Motor neuron (in vitro differentiated cells): ENCODE measurements at regions not wholly inside any gene's neighbourhood (a gene's known extent, or its start where the extent isn't known, plus 50 kb on each side); places are given as distances from the start of the nearest gene placed in this dataset.
"Not testable (repeated sequence)": the region's sequence is repeated elsewhere in the genome, so short reads cannot be mapped to it uniquely, and the experiment has no call there.

Experiments
- ATAC-seq, 8 experiments: fragments of 200-7000 bp; cut with Tn5 transposase; replicated peaks in 6 of 8; 2 replicates each; pipeline ENCODE4 v1.8.0; 2021; ENCODE audit warnings: mild to moderate bottlenecking in 8 of 8, moderate library complexity in 8 of 8
- H3K27ac ChIP-seq, 2 donors: fragments of 250-450 bp; sonication (Bioruptor Pico); 2 replicates each; pipeline ENCODE4 v1.9.0; 2021; ENCODE audit warnings: antibody characterized with exemption in 2 of 2, mild to moderate bottlenecking in 2 of 2, moderate library complexity in 1 of 2
- H3K4me1 ChIP-seq, 2 donors: fragments of 250-450 bp; sonication (Bioruptor Pico); replicated peaks in 1 of 2; 2 replicates each; pipeline ENCODE4 v1.6.1; 2021; ENCODE audit warnings: antibody characterized with exemption in 2 of 2, mild to moderate bottlenecking in 2 of 2, moderate library complexity in 1 of 2
- H3K4me3 ChIP-seq, 5 donors: fragments of 250-450 bp; sonication (Bioruptor Pico); 2 replicates each; pipeline ENCODE4 v1.9.0; 2021; ENCODE audit warnings: antibody characterized with exemption in 5 of 5, mild to moderate bottlenecking in 5 of 5, moderate library complexity in 4 of 5
- WGBS, 10 experiments: fragments of 450-650 bp; shearing (Covaris generic); methylation state at CpG; one replicate each; pipeline ENCODE4 v1.0.0; 2022; 5-methylcytosine and 5-hydroxymethylcytosine counted together
- in situ Hi-C, 9 experiments: fragments of 400-800 bp; cut with MboI; loops; one replicate each; pipeline ENCODE4 v1.15.0; 2021; ENCODE audit warnings: low sequenced_read_pairs in 9 of 9, low pct_unique_long_range_greater_than_20kb in 2 of 9; ENCODE audit not compliant: unreplicated experiment in 9 of 9

DNA sequence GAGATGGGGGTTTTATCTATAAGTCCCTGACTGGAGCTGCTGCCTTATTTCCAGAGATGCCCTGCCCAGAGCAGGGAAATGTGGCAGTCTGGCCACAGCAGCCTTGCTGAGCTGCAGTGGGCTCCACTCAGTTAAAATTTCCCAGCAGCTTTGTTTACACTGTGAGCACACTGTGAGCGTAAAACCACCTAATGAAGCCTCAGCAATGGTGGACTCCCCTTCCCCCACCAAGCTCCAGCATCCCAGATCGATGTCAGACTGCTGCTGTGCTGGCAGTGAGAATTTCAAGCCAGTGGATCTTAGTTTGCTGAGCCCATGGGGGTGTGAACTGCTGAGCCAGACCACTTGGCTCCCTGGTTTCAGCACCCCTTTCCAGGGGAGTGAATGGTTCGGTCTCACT, 208.7 kb upstream of the RAI14 start:
- in situ Hi-C loops, result no loop called here
- peak in 1 of 8 experiments; percentile 50 for ATAC-seq
- Histone ChIP-seq H3K4me1 (no peaks in the 10 kb centered on the region), H3K27ac (no peak overlapping the region), H3K4me3 (no peak overlapping the region)
- WGBS, 10 experiments, result 0 to 100% (median 37%) methylated on average over 1 to 2 of the region's 3 CpGs; no CpG with 5 or more reads in 6 of the 10 experiments

DNA sequence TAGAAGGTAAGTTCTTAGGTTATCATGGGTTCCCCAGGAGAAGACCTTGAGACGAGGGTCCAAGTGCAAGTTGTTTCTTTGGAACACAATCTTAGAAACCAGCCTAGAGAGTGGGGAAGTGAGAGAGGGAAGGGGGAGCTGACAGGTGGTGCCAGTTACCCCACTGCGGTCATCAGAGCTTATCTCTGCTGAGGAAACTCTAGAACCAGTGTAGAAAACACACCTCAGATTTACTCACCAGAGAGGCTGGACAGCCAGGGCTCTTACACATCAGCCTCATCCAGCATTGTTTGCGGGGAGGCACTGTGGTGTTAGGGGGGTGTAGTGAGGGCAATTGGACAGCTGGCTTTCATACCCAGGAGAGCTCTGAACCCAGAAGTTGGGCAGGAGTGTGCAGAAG, 206.5 kb upstream of the RAI14 start:
- no peak overlapping the region for H3K27ac ChIP-seq
- no peak for ATAC-seq
- H3K4me3 ChIP-seq, result no peak overlapping the region
- no peaks in the 10 kb centered on the region for H3K4me1 ChIP-seq
- WGBS, 10 experiments, result 79 to 100% (median 86%) methylated on average over 1 to 3 of the region's 3 CpGs; no CpG with 5 or more reads in 5 of the 10 experiments
- in situ Hi-C loops, result loop anchor here in 5 of 9 experiments (10.0 to 25.0 kb wide), 3 partner anchors 445 to 1012 kb away; partner anchors contain the start of genes TARS1 (in 3 of the 5), AMACR (in 1 of the 5) and SLC45A2 (in 1 of the 5)

DNA sequence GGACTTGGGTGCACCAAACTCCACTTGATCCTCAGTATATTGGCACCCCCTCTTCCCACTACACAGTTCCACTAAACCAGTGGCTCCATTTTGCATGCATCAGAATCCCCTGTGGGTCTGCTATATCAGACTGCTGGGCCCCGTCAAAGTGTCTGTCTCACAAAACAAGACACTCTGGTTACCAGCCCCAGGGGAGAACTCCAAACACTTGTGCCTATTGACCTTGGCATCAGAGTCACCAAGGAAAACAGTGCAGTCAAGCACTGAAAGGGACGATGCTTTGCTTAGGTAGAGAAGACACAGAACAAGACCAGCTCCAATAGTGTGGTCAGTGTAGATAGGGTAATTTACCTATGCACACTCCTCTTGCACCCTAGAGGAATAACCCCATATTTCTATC, 205.8 kb upstream of the RAI14 start:
- no peaks in the 10 kb centered on the region for H3K4me1 ChIP-seq
- no peak for ATAC-seq
- 40 to 100% (median 83%) methylated on average over 1 to 2 of the region's 2 CpGs; no CpG with 5 or more reads in 4 of the 10 experiments for WGBS, 10 experiments
- no peak overlapping the region for H3K27ac ChIP-seq
- in situ Hi-C loops, result loop anchor here in 5 of 9 experiments (10.0 to 25.0 kb wide), 3 partner anchors 446 to 1013 kb away; partner anchors contain the start of genes TARS1 (in 3 of the 5), AMACR (in 1 of the 5) and SLC45A2 (in 1 of the 5)
- no peak overlapping the region for H3K4me3 ChIP-seq

DNA sequence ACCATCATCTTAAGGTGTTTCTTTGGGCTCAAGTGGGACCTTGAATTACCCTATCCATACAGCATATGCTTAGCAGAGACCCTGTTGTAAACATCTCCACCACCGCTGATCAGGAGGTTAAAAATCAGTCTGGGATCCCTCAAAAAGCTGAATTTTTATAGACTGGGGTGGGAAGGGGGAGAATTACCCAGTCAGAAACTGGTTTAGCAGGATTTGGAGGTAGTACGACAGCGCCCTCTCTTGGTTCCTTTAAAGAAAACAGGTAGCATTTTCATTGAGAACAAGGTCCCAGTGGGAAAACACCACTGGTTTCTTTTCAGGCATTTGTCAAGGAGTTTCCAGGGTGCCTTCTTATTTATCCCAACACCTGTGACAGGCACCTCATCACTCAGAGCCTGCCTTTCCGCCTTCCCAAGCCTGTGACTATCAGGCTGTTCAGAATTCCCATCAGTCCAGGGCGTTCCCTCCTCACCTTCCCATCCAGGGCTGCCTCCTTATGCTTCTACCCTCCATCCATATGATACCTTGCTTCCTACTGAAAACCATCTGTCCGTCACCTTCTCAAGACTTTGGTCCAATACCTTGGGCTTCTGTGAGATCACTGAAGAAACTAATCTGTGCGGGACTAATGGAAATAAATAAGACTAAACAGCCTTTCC, 203.8 kb upstream of the RAI14 start:
- in situ Hi-C loops, result loop anchor here in 5 of 9 experiments (10.0 to 25.0 kb wide), 3 partner anchors 447 to 1015 kb away; partner anchors contain the start of genes TARS1 (in 3 of the 5), AMACR (in 1 of the 5) and SLC45A2 (in 1 of the 5)
- WGBS, 10 experiments, result 0 to 80% (median 41%) methylated on average over 1 to 6 of the region's 7 CpGs; no CpG with 5 or more reads in 1 of the 10 experiments
- no peaks in the 10 kb centered on the region for H3K4me1 ChIP-seq
- no peak overlapping the region for H3K27ac ChIP-seq
- peak in 3 of 8 experiments; percentile 40 to 63 (median 50) for ATAC-seq
- H3K4me3 ChIP-seq, result no peak overlapping the region

DNA sequence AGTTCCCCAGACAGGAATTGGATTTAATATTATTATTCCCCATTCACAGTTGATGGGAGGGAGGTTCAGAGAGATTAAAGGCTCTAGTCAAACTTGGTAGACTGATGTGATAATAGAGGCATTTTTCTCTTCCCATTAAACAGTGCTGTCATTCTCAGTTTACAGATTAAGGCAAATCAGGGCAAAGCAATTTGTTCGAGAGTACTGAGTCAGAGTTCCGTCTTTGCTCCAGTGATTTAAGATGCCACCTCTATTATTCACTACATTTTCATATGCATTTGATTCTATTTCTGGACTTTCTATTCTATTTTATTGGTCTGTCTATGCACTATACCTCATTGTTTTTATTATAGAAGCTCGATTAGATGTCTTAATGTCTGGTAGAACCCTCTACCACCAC, 201.0 kb upstream of the RAI14 start:
- in situ Hi-C loops, result loop anchor here in 5 of 9 experiments (10.0 to 25.0 kb wide), 3 partner anchors 450 to 1018 kb away; partner anchors contain the start of genes TARS1 (in 3 of the 5), AMACR (in 1 of the 5) and SLC45A2 (in 1 of the 5)
- H3K27ac ChIP-seq, result no peak overlapping the region
- 3 to 94% (median 45%) methylated on average over 1 to 3 of the region's 3 CpGs; no CpG with 5 or more reads in 1 of the 10 experiments for WGBS, 10 experiments
- H3K4me1 ChIP-seq, result no peaks in the 10 kb centered on the region
- no peak overlapping the region for H3K4me3 ChIP-seq
- ATAC-seq, result peak in 2 of 8 experiments; percentile 29 to 69

DNA sequence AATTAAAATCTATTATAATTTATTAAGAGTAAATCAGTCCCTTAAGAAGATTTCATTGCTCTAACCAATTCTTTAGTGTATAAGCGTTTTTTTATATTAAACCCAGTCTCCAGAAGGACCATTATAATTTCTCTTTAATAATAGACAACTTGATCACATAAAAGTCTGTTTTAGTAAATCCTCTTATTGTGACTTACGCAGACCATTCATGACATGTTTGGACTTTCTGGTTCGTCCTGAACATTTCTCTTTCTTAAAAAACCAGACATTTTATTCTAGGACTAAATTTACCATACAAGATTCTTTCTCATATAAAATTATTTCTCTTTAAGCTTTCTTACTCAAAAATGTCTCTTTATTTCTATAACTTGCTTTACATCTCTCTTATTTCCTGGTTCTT, 196.2 kb upstream of the RAI14 start:
- no peak overlapping the region for H3K4me3 ChIP-seq
- no peaks in the 10 kb centered on the region for H3K4me1 ChIP-seq
- H3K27ac ChIP-seq, result no peak overlapping the region
- WGBS, 10 experiments, result 0 to 75% (median 42%) methylated on average over 2 to 3 of the region's 3 CpGs
- no peak for ATAC-seq
- in situ Hi-C loops, result loop anchor here in 5 of 9 experiments (10.0 to 25.0 kb wide), 3 partner anchors 455 to 1023 kb away; partner anchors contain the start of genes TARS1 (in 3 of the 5), AMACR (in 1 of the 5) and SLC45A2 (in 1 of the 5)

DNA sequence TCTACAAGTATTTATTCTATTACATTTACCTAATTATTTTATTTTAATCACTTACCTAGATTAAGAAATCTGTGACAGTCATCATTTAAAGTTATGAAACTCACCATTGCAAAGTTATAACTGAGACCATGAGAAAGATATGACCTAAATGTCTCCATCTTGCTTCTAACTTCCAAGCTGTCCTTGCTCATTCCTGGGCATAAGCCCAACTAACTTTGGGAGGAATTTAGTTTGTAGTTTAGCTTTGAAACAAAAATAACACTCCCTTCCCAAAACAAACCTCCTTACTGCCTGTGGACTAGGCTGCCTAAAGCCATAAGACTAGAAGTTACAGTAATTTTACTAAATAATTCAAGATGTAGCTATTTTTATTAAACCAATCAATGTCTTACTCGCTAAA, 195.6 kb upstream of the RAI14 start:
- 0 to 83% (median 4%) methylated on average over 1 of the region's 1 CpG; no CpG with 5 or more reads in 4 of the 10 experiments for WGBS, 10 experiments

DNA sequence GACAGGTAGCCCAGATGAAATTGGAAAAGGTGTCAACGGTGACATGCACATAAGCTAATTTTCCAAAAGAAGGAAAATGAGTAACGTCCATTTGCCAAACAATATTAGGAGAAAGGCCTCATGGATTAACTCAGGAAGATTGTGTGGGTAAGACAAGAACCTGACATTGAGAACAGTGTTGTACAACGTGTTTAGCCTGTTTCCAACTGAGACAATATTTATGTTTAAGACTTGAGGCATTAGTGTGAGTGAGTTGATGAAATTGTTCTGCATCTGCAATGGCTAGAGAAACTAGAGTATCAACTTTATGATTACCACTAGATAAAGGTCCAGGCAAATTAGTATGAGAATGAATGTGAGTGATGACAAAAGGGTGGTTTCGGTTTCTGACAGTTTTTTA, 191.3 kb upstream of the RAI14 start:
- in situ Hi-C loops, result loop anchor here in 4 of 9 experiments (25.0 kb wide), 2 partner anchors 478 to 1028 kb away; partner anchors contain the start of genes TARS1 (in 3 of the 4) and SLC45A2 (in 1 of the 4)
- WGBS, 10 experiments, result 0 to 100% (median 39%) methylated on average over 1 to 4 of the region's 4 CpGs
- Histone ChIP-seq H3K4me3 (no peak overlapping the region), H3K4me1 (no peaks in the 10 kb centered on the region), H3K27ac (no peak overlapping the region)
- ATAC-seq, result no peak

More for the DNA sequence above, 195.6 kb upstream of the RAI14 start:
- Histone ChIP-seq H3K4me1 (no peaks in the 10 kb centered on the region), H3K27ac (no peak overlapping the region), H3K4me3 (no peak overlapping the region)
- ATAC-seq, result no peak
- in situ Hi-C loops, result loop anchor here in 4 of 9 experiments (25.0 kb wide), 2 partner anchors 473 to 1023 kb away; partner anchors contain the start of genes TARS1 (in 3 of the 4) and SLC45A2 (in 1 of the 4)

DNA sequence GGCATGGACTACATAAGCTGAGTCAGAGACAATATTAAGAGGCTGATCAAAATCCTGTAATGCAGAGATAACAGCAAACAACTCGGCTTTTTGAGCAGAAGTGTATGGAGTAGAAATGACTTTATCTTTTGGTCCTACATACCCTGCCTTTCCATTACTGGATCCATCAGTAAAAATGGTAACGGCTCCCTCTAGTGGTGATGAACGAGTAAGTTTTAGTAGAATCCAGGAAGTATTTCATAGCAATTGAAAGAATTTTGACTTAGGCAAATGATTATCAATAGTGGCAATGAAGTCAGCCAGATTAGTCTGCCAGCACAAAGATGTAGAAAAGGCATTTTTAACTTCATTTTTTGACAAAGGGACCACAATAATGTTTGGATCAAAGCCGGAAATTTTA, 190.8 kb upstream of the RAI14 start:
- not testable (repeated sequence) for H3K4me3 ChIP-seq, H3K4me1 ChIP-seq, H3K27ac ChIP-seq, ATAC-seq
- 0 to 30% (median 4%) methylated on average over 1 to 3 of the region's 4 CpGs; no CpG with 5 or more reads in 6 of the 10 experiments for WGBS, 10 experiments
- in situ Hi-C loops, result loop anchor here in 4 of 9 experiments (25.0 kb wide), 2 partner anchors 478 to 1028 kb away; partner anchors contain the start of genes TARS1 (in 3 of the 4) and SLC45A2 (in 1 of the 4)

DNA sequence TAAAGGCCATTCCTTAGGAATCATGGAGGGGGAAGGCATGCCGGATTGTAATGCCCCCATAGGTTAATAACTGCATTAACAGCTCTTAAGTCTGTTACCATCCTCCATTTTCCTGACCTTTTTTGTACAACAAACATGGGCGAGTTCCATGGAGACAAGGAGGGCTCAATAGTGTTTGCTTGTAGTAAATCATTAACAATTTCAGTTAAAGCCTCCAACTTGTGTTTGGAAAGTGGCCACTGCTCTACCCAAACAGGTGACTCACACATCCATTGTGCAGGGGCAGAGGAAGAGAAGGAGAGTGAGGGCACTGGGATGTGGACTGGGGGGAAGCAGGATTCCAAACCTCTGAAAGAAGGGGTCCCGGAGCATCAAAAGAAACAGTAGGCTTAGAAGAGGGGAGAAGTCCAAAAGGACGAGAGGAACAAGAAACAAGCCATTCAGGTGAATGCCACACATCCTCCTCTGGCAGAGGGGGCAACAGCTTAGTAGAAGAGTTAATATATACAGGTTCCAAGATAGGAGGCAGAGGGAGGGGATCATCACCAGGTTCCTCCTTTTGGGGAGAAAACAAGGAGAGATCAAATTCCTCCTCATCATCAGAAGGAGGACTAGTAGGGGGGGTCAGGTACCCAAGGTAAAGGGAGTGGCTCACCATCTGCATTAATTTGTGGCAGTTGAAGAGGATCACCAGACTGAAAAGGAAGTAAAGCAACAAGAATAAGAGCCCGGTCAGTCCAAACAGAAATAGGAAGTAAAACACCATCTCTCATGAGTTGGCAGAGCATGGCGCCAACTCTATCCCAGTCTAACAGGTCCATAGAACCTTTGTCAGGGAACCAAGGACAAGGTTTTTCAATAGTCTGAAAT, 189.4 kb upstream of the RAI14 start:
- H3K27ac ChIP-seq, H3K4me3 ChIP-seq, ATAC-seq, H3K4me1 ChIP-seq: not testable (repeated sequence)
- in situ Hi-C loops, result loop anchor here in 4 of 9 experiments (25.0 kb wide), 2 partner anchors 479 to 1029 kb away; partner anchors contain the start of genes TARS1 (in 3 of the 4) and SLC45A2 (in 1 of the 4)
- 33 to 100% (median 60%) methylated on average over 1 to 5 of the region's 6 CpGs; no CpG with 5 or more reads in 2 of the 10 experiments for WGBS, 10 experiments

DNA sequence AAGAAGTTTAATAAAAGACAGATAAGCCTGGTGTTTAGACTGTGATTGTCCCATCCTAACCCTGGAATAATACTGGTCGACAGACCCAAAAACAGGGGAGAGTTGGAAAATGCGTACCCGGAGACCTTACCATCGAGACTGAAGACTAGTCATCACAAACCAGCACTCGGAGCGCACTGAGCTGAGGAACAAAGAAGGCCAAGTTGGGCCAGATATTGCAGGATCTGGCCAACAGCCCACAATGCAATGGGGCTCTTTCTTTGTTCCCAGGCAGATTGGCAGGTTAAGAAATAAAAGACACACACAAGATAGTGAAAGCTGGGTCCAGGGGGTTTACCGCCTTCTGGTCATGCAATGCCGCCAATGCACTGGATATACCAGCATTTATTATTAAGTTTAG, 188.7 kb upstream of the RAI14 start:
- 44 to 100% (median 84%) methylated on average over 2 to 6 of the region's 8 CpGs; no CpG with 5 or more reads in 5 of the 10 experiments for WGBS, 10 experiments
- Histone ChIP-seq H3K27ac (no peak overlapping the region), H3K4me1 (no peaks in the 10 kb centered on the region), H3K4me3 (no peak overlapping the region)
- no peak for ATAC-seq
- in situ Hi-C loops, result loop anchor here in 4 of 9 experiments (25.0 kb wide), 2 partner anchors 480 to 1030 kb away; partner anchors contain the start of genes TARS1 (in 3 of the 4) and SLC45A2 (in 1 of the 4)

DNA sequence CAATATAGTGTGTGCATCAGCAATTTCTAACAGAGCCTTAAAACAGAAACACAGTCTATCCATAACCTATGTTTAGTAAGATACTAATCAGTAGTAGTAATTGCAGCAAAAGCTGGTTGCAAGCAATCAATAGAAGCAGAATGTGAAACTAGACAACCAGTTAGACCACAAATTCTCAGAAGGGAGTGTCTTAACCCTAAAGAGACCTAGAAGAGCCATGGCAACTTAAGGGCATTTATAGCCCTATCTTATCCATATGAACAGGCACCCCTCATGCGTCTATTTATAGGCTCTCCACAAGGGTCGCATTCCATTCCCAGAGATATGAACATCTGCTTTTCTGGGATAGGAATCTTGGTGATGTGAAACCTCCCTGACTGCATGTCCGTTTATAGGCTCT, 188.1 kb upstream of the RAI14 start:
- H3K4me1 ChIP-seq, H3K4me3 ChIP-seq, ATAC-seq, H3K27ac ChIP-seq: not testable (repeated sequence)
- in situ Hi-C loops, result loop anchor here in 4 of 9 experiments (25.0 kb wide), 2 partner anchors 481 to 1031 kb away; partner anchors contain the start of genes TARS1 (in 3 of the 4) and SLC45A2 (in 1 of the 4)
- WGBS, 10 experiments, result 0% methylated on average over 1 of the region's 3 CpGs; no CpG with 5 or more reads in 9 of the 10 experiments
